Heart left ventricle (tissue), 16 donors: ENCODE measurements at regions not wholly inside any gene's neighbourhood (a gene's known extent, or its start where the extent isn't known, plus 50 kb on each side); places are given as distances from the start of the nearest gene placed in this dataset.

Source experiments
- ATAC-seq, 4 donors: fragments of 200-7000 bp; cut with Tn5 transposase; one replicate each; pipeline ENCODE4 v1.9.1; 2020 to 2022; ENCODE audit warnings: moderate library complexity in 4 of 4, mild to moderate bottlenecking in 3 of 4, moderate number of reproducible peaks in 1 of 4
- DNase-seq, 5 donors: peaks; one replicate each; pipeline ENCODE4 v3.0.0-alpha.2; 2020
- H3K27ac ChIP-seq, 12 donors: fragments of 200-600 bp; sonication (generic) in 4 of 12; one replicate each; pipeline versions ENCODE4 v1.5.0 to v1.8.0; 2016 to 2022; ENCODE audit warnings: mild to moderate bottlenecking in 2 of 12
- H3K27me3 ChIP-seq, 9 donors: fragments of 200-600 bp; sonication (generic) in 2 of 9; one replicate each; pipeline versions ENCODE4 v1.5.1 to v1.8.0; 2016 to 2022; ENCODE audit warnings: mild to moderate bottlenecking in 3 of 9
- H3K36me3 ChIP-seq, 9 donors: fragments of 200-600 bp; sonication (generic) in 2 of 9; one replicate each; pipeline versions ENCODE4 v1.5.0 to v1.8.0; 2018 to 2022; ENCODE audit warnings: mild to moderate bottlenecking in 2 of 9
- H3K4me1 ChIP-seq, 12 donors: fragments of 200-600 bp; sonication (generic) in 4 of 12; one replicate each; pipeline versions ENCODE4 v1.5.0 to v1.8.0; 2016 to 2022; ENCODE audit warnings: mild to moderate bottlenecking in 3 of 12
- H3K4me3 ChIP-seq, 12 donors: fragments of 200-600 bp; sonication (generic) in 4 of 12; one replicate each; pipeline versions ENCODE4 v1.5.0 to v1.8.0; 2017 to 2022; ENCODE audit warnings: mild to moderate bottlenecking in 9 of 12, moderate library complexity in 4 of 12
- H3K9me3 ChIP-seq, 12 donors: fragments of 200-600 bp; sonication (generic) in 4 of 12; one replicate each; pipeline versions ENCODE4 v1.5.0 to v1.8.0; 2016 to 2022; ENCODE audit warnings: mild to moderate bottlenecking in 1 of 12
- CTCF ChIP-seq, 12 donors: fragments of 200-600 bp; sonication (generic) in 4 of 12; IDR thresholded peaks; one replicate each; pipeline versions ENCODE4 v1.5.0 to v1.8.0; 2018 to 2022; ENCODE audit warnings: antibody characterized with exemption in 12 of 12, mild to moderate bottlenecking in 5 of 12
- POLR2A ChIP-seq, 2 donors: fragments of 450-650 bp; IDR thresholded peaks; one replicate each; pipeline ENCODE4 v1.6.1; 2017; ENCODE audit warnings: antibody characterized with exemption in 2 of 2, mild to moderate bottlenecking in 2 of 2, moderate library complexity in 2 of 2
- WGBS, 4 donors: extraction: QIAGEN DNeasy Blood & Tissue Kit in 2 of 4; methylation state at CpG; one replicate each; pipeline versions ENCODE4 v1.1.5 to v1.1.7; 2013 to 2018; 5-methylcytosine and 5-hydroxymethylcytosine counted together
- intact Hi-C, 10 donors: fragments of 100-400 bp; cut with DNase I; formaldehyde crosslinking; loops; one replicate each; pipeline versions ENCODE4 v1.11.1 to v1.14.2; 2022
- donor health status: ischemic (EF 13 %, LVEDD 7.1; RV severe dilation, severe dysfunction).
- donor health status: healthy with polysubstance abuse.
- donor health status: DM: no; HTN: yes; CAD: no.
- donor health status: DM: no; HTN: no; CAD: no.
- donor health status: ischemic (EF 25% LVEDD 6.9; RV normal size, moderate dysfunction).
- donor health status: ischemic (EF 25% LVEDD 5.7; RV mildly dilated, moderate dysfunction).
- donor health status: healthy.
- donor health status: DM: yes; HTN: yes; CAD: no.
- donor health status: ischemic (EF 35%, LVEDD 5.7; RV mildly dilated, moderate dysfunction).
- donor health status: nonischemic (EF 11% LVEDD 7.7; RV severe dilation, severe dysfunction).
- donor health status: DM: yes; HTN: yes; CAD: no.
- donor health status: PGD.
- donor health status: ischemic (EF 29% LVEDD 5.4; RV normal size, mild dysfunction).
- donor health status: nonischemic (EF 23%, LVEDD 6.1; RV moderate dilation, normal function).

GRCh38 chr10:33630761-33631160, 296.3 kb upstream of the NRP1 start:
- no peak for DNase-seq
- no peaks in the 10 kb centered on the region for H3K9me3 ChIP-seq
- intact Hi-C loops = no loop called here
- no peaks in the 10 kb centered on the region for H3K27me3 ChIP-seq
- TF ChIP-seq POLR2A (IDR thresholded peaks at IDR 0.05) (no peak), CTCF (IDR thresholded peaks at IDR 0.05) (no peak)
- 89 to 97% (median 95%) methylated on average over 2 of the region's 2 CpGs for WGBS, 4 donors
- no peaks in the 10 kb centered on the region for H3K36me3 ChIP-seq
- H3K27ac ChIP-seq = no peak overlapping the region
- H3K4me1 ChIP-seq = peaks cover 0 to 8% (median 0%) of the 10 kb centered on the region in 12 donors
- no peak overlapping the region for H3K4me3 ChIP-seq
- ATAC-seq = no peak

- DNase-seq (no peak), ATAC-seq (no peak)
- no peaks in the 10 kb centered on the region for H3K36me3 ChIP-seq
- intact Hi-C loops = no loop called here
- TF ChIP-seq CTCF (IDR thresholded peaks at IDR 0.05) = no peak
- no peak for TF ChIP-seq POLR2A (IDR thresholded peaks at IDR 0.05)
- no peak overlapping the region for H3K4me3 ChIP-seq
- H3K27ac ChIP-seq = no peak overlapping the region
- peaks cover 0 to 25% (median 0%) of the 10 kb centered on the region in 12 donors for H3K4me1 ChIP-seq
- H3K9me3 ChIP-seq = no peaks in the 10 kb centered on the region
- H3K27me3 ChIP-seq = no peaks in the 10 kb centered on the region
- WGBS, 4 donors = 70 to 76% (median 74%) methylated on average over 5 of the region's 5 CpGs
Observed at GRCh38 chr10:33627611-33628010, 293.1 kb upstream of the NRP1 start.

- WGBS, 4 donors = 94 to 97% (median 96%) methylated on average over 3 of the region's 3 CpGs
- intact Hi-C loops = no loop called here
- ATAC-seq = no peak
Observed at GRCh38 chr10:33626798-33627466, 292.5 kb upstream of the NRP1 start.

GRCh38 chr10:33623669-33624068, 289.2 kb upstream of the NRP1 start:
- Histone ChIP-seq H3K27ac (peak overlapping the region in 1 of 12 donors; percentile 69), H3K36me3 (no peaks in the 10 kb centered on the region), H3K9me3 (peaks cover 0 to 3% (median 0%) of the 10 kb centered on the region in 12 donors), H3K4me1 (peaks cover 0 to 27% (median 0%) of the 10 kb centered on the region in 12 donors), H3K27me3 (no peaks in the 10 kb centered on the region), H3K4me3 (no peak overlapping the region)
- intact Hi-C loops = no loop called here
- no peak for DNase-seq
- TF ChIP-seq CTCF (IDR thresholded peaks at IDR 0.05) (no peak), POLR2A (IDR thresholded peaks at IDR 0.05) (no peak)
- peak in 3 of 4 donors; percentile 31 to 65 (median 59) for ATAC-seq
- WGBS, 4 donors = 90 to 98% (median 91%) methylated on average over 3 of the region's 3 CpGs

More at GRCh38 chr10:33626798-33627466, 292.5 kb upstream of the NRP1 start:
- no peak overlapping the region for H3K27ac ChIP-seq
- no peak overlapping the region for H3K4me3 ChIP-seq
- TF ChIP-seq POLR2A (IDR thresholded peaks at IDR 0.05) = no peak
- no peak for TF ChIP-seq CTCF (IDR thresholded peaks at IDR 0.05)
- no peak for DNase-seq
- peaks cover 0 to 25% (median 0%) of the 10 kb centered on the region in 12 donors for H3K4me1 ChIP-seq
- H3K9me3 ChIP-seq = no peaks in the 10 kb centered on the region
- no peaks in the 10 kb centered on the region for H3K36me3 ChIP-seq
- H3K27me3 ChIP-seq = no peaks in the 10 kb centered on the region
